ENCODE measurements at regions not wholly inside any gene's neighbourhood (a gene's known extent, or its start where the extent isn't known, plus 50 kb on each side); places are given as distances from the start of the nearest gene placed in this dataset.

DNA sequence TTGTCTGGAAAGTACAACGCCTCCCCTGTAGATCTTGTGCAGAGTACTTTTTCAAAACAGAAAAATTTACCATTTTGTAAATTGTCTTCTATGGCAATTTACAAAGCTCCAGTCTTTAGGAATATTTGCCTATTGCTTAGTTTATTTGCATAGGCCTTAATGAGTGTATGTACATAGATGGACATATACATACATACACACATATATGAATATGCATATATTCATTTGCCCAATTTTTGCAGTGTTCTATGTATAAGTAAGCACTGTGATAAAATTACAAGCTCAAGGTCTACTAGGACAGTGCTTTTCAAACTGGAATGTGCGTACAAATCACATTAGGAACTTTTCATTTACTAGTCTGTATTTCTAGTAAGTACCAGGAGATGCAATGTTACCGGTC lies 301.3 kb upstream of the SMARCA2 start:
- DNase-seq: no peak

DNA sequence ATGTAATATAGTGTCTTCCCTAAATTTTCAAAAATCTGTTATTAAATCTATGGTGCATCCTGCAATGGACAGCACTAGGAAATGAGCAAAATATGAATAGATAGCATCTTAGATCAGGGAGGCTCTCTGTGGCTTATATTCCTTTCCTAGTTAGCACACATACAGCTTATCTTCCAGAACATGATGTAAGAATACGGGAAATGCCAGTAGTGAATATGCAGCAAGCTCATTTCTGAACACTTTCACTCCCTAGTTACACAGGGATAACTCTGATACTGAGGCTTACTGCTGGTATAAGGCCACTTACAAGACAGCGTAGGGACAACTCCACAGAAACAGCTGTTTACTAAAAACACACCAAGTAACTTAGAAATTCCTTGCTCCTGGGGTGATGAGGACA lies 297.3 kb upstream of the SMARCA2 start:
- DNase-seq: no peak

DNA sequence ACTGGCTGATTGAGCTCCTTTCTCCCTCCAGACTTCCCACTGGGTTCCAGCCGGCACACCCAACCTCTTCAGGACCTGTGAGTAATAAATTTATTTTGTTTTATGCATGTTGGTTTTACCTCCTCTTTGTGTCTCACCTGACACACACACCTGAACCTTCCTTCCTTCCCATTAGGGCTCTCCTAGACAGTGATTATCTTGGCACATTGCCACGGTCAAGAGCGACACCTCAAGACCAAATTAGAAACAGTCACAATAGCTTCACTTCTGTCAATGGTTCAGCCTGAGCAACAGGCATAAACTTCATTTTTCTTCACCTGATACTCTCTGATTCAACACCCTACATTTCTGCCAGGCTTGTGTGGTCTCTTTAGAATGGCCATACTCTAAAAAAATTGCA lies 296.3 kb upstream of the SMARCA2 start:
- peak; percentile 85 for DNase-seq

DNA sequence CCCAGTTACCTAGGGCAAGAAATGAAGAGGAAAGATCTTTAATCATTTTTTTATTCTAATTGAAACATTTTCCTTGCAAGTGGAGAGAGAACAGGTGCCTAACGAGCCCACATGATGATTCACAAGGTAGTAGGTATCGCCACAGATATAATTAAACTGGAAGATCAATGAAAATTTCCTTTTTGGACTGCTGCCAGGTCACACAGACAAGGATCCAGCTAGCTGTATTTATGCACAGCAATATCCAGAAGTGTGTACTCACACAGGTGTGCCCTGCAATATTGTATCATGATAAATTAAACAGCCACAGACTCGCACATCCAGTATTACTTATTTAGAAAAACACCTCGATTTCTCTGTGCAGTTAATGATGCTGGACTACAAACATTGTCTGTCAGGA lies 294.0 kb upstream of the SMARCA2 start:
- DNase-seq: peak; percentile 72

DNA sequence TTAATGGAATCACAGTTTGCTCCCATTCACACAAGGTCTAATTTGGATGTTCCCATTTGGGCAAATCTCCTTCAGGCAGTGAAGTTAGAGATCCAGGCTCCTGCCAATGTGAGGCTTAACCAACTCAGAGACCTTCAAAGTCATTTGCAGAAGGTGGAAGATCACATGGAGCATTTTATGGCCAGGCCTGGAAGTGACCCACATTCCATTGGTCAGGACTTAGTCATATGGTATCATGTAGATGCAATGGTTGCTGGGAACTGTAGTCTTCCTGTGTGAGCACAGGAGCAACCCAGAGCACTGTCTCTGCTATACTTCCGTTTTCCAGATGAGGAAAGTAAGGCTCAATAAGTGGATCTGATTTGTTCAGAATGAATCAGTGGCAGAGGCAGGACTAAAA lies 292.7 kb upstream of the SMARCA2 start:
- DNase-seq: no peak

DNA sequence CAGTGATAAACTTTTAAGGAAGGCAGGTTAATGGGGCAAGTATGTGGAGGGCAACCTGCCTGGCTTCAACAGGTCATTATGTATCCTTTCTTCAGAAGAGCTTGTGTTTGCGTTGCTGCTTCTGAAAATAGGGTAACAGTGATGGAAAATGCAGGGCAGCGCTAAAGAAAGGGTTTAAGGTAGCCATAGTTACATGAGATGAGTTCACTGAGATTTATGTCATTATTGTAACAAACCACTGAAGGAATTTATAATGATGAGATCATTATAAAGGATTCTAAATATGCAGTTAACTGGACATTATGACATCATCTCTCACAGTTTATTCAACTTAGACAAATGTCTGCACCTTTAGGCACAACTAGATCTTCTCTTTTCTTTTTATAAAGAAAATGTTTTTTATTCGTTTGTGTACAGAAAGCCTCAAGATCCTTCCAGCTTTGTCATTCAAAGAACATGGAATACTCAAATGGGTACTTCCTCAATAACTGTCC lies 291.6 kb upstream of the SMARCA2 start:
- no peak for DNase-seq

DNA sequence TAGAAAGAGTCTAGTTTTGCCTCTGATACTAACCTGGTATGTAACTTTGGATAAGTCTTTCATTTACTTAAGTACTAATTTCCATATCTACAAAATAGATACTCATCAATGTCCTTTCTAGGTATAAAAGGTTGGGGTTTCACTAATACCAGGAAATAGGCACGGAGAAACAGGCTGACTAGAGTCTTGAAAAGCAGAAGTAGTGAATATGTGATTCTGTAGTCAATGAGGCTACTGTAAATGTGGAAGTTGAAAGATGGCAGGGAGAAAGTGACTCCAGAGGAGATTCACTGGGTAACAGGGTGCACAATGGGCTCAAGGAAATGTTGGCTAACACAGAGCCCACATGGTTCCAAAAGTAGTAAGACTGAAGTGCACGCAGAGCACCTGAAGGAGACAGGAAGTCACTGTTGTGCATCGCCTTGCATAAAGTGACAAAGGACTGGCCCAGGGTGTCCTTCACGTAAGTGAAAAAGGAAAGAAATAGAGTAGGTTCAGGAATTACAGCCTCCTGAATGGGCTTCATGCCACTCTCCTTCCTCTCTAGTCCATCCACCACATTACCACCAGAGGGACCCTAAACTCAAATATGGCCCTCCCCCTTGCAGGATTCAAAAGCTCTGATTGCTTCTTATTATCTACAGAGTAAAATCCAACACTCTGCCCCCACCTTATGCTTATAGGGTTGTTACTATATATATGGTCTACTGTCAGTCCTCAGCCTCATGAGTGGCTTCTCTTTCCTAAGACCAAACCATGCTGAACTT lies 288.0 kb upstream of the SMARCA2 start:
- DNase-seq: no peak

DNA sequence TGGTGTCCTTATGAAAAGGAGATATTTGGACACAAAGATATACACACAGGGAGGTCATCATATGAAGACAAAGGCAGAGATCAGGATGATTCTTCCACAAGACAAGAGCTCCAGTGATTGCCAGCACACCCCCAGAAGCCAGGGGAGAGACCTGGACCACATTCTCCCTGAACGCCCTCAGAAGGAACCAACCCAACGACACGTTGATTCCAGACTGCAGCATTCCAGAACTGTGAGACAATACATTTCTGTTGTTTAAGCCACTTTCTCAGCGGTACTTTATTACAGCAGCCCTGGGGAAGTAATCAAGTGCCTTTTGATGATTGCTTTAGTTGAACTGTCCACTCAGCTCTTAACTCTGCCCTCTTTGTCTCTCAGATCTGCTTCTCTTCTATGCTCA lies 285.5 kb upstream of the SMARCA2 start:
- DNase-seq: no peak

DNA sequence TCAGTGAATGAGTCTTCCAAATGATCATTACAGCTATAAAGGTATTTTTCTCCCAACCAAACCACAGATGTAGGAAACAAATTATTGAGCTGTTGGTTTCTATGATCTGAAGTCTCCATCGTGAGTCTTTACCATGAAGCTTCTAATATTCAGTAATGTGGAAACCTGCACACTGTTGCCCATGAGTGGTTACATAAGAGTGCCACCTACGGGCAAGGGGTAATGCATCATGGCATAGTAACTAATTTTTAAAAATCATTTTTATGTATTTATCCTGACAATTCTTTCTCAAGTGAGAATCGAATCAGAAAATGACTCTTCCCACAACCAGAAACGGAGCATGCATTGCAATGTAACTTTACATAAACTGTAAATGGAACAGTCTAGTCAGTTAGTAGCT lies 282.5 kb upstream of the SMARCA2 start:
- peak; percentile 9 for DNase-seq

DNA sequence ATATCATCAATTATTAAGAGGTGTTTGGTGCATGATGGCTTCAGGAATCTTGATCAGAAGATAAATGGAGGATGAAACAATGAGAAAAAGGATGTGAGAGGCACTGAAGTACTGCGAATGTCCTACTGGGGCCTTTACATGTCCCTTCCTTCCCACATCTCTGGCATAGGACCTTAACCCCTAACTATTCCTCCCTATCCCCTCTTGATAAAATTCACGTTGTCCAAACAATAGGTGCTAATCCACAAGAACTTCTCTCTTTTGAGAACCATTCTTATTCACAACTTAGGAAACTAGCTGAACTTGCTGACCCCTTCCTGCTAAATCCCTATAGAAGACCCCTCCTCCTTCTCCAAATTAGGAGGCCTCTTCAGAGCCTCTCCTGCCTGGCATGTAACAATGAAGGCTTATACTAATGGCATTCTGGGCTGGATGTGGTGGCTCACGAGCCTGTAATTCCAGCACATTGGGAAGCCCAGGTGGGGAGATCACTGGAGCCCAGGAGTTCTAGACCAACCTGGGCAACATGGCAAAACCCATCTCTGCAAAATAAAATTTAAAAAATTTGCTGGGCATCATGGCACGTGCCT lies 276.5 kb upstream of the SMARCA2 start:
- DNase-seq: no peak

DNA sequence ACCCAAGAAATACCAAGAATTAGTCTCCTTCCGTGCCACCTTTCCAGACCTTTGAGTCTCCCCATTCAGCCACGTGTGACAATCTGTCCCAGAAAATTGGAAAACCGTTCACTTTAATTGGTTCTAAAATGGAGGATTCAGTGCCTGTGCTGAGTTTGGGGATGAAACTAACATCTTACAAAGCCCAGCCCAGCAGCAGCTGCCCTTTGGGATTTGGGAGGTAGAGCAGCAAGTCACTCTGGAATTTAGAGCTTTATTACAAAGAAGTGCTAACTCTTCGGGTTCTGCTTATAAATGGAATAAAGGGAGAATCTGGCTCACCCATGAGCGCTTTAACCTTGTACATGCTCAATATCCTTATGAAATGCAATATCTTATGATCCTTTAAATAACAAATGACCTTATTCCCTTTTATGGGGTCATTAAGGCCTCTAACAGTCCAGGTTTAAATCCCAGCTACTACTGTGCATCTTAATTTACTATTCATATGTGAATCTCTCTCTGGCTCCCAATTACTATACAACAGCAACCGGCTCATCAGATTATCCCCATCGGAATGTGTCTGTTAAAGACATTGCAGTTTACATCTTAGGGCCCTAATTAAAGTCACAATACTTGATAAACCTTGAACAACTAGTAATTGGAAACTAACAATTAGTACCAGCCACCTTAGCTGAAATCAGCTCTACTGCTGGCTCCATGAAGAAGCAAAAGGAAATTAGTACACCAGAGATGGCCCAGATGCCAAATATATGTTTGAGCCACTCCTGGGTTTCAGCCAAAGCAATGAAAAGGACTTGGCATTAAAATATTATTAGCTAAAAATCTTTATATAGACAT lies 271.8 kb upstream of the SMARCA2 start:
- DNase-seq: no peak

DNA sequence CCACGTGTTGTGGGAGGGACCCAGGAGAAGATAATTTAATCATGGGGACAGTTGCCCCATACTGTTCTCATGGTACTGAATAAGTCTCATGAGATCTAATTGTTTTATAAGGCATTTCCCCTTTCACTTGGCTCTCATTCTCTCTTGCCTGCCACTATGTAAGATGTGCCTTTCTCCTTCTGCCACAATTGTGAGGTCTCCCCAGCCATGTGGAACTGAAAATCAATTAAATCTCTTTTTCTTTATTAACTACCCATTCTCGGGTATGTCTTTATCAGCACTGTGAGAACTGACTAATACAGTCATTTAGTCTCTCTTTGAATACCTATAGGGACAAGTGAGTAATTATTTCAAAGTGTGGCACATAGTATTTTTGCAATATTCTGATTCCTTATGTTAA lies 269.2 kb upstream of the SMARCA2 start:
- DNase-seq: no peak

DNA sequence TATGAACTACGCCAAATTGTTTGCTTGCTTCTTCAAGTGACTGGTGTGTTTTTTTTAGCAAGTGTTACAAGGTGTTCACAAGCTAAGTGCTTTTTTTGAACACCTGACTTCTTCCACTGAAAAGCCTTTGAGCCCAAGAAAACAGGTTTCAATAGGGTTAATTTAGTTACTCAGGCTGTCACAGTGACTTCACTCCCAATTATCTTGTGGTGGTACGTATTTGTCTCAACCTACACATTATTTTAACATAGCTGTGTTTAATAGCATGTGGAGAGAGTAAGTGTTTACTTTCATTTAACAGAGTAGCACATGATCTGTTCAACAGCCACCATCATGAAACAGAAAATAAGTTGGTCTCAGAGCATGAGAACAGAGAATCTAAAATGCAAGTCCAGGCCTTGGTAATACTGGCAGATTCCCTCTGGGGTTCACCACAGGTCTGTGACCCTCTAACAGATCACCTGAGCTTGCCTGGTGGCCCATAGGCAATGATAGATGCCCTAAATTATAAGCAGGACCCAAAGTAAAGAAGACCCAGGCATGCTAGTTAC lies 267.7 kb upstream of the SMARCA2 start:
- DNase-seq: peak; percentile 21

DNA sequence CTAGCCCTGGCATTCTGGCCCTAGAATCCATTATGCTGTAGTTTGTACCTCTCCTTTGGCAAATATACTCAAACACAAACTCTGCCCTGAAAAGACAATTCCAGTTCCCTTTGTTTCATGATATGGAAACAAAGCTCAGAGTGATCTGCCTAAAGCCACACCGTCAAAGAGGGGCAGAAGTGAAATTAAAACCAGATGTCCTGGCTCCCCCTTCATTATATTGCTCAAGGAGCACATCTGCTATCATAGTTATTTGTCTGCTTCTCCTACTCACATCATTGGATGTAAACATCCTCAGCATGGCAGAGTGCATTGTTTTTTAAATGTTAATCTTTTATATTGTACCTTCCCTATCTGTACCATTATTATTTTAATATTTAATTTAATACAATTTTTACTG lies 266.7 kb upstream of the SMARCA2 start:
- DNase-seq: no peak

DNA sequence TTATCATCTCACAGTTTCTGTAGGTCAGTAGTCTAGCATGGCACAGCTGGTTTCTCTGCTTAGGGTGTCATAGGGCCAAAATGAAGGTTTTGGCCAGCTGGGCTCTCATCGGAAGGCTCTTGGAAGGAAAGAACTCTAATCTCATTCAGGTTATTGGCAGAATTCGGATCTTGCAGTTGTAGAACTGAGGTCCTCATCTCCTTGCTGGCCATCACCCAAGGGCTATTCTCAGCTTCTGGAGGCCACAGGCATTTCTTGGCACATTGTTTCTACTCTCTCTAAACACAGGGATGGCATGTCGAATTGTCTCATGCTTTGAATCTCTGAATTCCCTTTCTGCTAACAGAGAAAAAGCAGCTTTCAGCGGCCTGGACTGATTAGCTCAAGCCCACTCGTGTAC lies 258.0 kb upstream of the SMARCA2 start:
- DNase-seq: no peak

DNA sequence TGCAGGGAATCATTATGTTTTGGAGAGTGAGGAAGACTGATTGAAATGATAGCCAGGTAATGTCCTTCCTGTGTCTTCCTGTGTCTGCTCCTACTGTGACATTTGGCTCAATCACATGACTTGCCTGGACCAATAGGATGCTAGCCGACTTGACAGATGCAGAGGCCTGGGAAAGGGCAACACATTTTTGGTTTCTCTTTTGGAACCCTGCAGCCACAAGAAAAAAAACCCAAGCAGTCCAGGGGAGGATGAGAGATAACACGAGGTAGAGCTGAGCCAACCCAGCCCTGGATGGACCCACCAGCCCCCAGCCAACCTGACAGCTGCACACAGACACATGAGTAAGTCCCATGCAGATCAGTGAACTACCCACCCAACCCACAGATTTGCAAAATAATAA lies 256.1 kb upstream of the SMARCA2 start:
- no peak for DNase-seq

DNA sequence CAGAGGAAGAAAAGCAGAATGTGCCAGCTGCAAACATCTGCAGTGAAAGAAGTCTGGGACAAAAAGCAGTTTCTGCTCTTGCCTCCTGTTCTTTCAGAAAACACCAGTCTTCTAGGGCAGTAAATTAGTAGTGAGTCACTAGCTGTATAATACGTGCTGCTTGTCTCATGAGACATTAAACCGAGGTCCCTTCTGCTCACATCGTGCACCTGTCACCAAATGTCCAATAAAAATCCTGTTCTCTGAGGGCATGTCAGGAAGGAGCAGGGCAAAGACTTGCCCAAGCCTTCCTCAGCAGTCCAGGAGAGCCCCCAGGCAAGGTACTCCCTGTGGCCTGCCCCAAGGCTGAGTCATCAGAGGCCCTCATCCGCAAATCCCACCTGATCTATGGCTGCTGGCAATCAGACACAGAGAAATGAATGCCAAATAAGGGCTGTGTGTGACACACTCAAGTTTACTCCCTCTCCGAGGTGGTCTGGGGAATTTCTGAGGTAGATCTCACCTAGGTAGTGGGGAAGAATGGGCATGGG lies 255.3 kb upstream of the SMARCA2 start:
- DNase-seq: no peak

DNA sequence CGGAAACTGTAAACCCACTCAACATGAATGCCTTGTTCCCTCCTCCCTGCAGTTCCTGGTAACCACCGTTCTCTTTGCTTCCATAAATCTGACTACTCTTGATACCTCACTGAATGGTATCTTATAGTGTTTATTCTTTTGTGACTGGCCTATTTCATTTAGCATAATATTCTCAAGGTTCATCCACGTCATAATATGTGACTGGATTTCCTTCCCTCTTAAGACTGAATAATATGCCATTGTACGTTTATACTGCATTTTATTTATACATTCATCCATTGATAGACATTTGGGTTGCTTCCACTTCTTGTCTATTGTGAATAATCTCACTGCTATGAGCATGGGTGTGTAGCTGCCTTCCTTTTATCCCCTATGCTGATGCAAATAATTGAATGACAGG lies 253.3 kb upstream of the SMARCA2 start:
- DNase-seq: no peak

DNA sequence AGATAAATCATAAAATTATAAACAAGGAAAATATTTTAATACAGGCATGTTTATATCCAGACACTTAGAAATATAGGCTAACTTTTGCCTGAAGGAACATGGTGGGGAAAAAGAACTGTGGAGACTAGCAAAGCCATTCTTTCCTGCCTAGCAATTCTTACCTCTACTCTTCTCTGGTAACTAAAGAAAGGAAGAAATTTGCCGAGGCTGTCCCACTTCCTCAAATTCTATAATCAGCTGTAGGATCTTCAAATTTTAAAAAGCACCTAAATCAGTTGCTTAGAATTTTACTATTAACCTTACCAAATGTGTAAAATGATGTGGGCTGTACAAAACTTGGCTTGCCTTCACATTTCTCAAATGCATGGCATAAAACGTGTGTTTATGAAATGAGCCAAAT lies 249.1 kb upstream of the SMARCA2 start:
- DNase-seq: no peak

DNA sequence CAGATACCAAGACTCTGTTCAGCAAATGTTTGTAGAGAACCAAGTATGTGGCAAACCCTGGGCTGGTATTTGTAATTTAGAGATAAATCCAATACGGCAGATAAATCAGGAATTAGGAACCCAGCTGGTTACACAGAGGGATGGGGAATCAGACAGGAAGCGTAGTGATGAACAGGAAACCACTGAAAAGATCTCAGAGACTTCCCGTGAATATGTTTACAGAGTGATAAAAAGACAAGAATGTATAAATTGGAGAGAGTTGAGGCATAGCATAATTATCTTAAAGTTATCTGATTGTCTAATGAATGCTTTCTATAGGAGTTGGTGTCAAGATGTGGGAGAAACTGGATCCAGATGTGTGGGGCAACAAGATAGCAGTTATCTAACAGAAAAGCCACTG lies 246.6 kb upstream of the SMARCA2 start:
- DNase-seq: no peak

DNA sequence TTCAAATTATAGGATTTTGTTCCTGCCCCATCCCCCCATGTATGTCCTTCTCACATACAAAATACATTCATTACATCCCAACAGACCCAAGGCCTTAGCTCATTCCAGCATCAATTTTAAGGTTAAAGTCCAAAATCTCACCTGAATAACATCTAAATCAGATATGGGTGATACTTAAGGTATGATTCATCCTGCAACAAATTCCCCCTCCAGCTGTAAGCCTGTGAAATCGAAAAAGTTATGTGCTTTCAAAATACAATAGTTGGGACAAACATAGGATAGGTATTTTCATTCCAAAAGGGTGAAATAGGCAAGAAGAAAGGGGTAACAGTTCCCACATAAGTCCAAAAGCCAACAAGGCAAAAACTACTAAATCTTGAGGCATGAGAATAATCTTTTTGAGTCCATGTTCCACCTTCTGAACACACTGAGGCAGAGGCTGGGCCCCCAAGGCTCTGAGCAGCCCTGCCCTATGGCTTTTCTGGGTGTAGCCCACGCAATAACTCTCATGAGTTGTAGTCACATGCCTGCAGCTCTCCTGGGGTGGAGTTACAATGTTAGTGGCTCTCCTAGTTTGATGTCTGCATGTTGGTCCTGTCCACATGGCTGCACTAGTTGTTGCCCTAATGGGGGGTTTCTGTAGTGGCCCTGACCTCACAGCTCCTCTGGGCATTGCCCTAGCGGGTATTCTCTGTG lies 243.9 kb upstream of the SMARCA2 start:
- no peak for DNase-seq

DNA sequence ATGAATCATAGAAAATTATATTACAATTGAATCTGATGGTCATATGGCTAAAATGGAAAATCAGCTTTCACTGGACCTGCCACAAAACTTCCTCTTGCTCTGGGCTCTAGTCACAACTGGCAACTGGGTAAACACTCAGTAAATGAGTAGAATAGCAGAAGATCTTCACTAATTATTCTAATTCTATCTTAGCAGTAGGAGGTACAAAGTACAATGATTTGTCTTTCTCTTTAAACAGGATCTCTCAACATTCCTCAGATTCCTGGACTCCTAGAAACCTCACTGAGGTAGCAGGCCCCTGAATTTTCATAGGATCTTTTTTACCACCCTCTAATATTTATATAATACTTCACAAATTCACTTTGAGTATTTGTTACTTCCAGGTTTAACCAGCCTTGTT lies 239.9 kb upstream of the SMARCA2 start:
- no peak for DNase-seq

DNA sequence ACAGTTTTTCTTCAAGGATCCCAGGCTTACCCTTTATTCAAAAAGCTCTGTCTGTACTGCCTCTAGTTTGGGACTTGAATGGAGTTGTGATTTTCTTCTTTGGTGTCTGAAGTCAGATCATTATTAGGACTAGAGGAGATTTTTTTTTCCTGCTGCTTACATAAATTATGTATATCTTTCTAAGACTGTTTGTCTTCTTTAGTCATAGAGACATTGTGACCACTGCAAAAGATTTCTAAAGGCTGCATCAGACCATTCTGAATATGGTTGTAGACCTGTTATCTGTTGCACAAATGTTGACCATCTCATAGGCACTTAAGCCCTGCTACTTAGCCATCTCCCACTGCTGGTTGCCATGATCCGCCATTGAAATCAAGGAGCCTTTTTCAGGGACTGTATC lies 238.5 kb upstream of the SMARCA2 start:
- DNase-seq: no peak

Measured in NCI-H748 treated with DMSO at 0.1 percent for 48 hours (cell line).